HG03196 (cell line): ENCODE measurements at regions not wholly inside any gene's neighbourhood (a gene's known extent, or its start where the extent isn't known, plus 50 kb on each side); places are given as distances from the start of the nearest gene placed in this dataset.
"Not testable (repeated sequence)": the region's sequence is repeated elsewhere in the genome, so short reads cannot be mapped to it uniquely, and the experiment has no call there.

Source experiments
- ATAC-seq: cut with Tn5 transposase; IDR thresholded peaks from one replicate; pipeline ENCODE4 v1.9.1; 2021; ENCODE audit not compliant: unreplicated experiment

- ATAC-seq = no peak
Measured at GRCh38 chr5:28914297-28914696, 1875.9 kb upstream of the CDH9 start.

GRCh38 chr5:28903643-28904042 lies 1865.3 kb upstream of the CDH9 start:
- no peak for ATAC-seq

- ATAC-seq = no peak
Measured at GRCh38 chr5:28896949-28897348, 1858.6 kb upstream of the CDH9 start.

GRCh38 chr5:28880936-28881335 lies 1842.5 kb upstream of the CDH9 start:
- no peak for ATAC-seq

- ATAC-seq = no peak
Measured at GRCh38 chr5:28877050-28877449, 1838.7 kb upstream of the CDH9 start.

GRCh38 chr5:28864006-28864405 lies 1825.6 kb upstream of the CDH9 start:
- ATAC-seq = no peak

- ATAC-seq = no peak
Measured at GRCh38 chr5:28862860-28863196, 1824.4 kb upstream of the CDH9 start.

- ATAC-seq = no peak
Measured at GRCh38 chr5:28862137-28862859, 1823.9 kb upstream of the CDH9 start.

GRCh38 chr5:28855626-28856025 lies 1817.2 kb upstream of the CDH9 start:
- ATAC-seq = no peak

GRCh38 chr5:28850320-28850921 lies 1812.0 kb upstream of the CDH9 start:
- ATAC-seq = no peak

- no peak for ATAC-seq
Measured at GRCh38 chr5:28831042-28831441, 1792.7 kb upstream of the CDH9 start.

- ATAC-seq = no peak
Measured at GRCh38 chr5:28823231-28823630, 1784.8 kb upstream of the CDH9 start.

- no peak for ATAC-seq
Measured at GRCh38 chr5:28822071-28822470, 1783.7 kb upstream of the CDH9 start.

- no peak for ATAC-seq
Measured at GRCh38 chr5:28810751-28811136, 1772.4 kb upstream of the CDH9 start.

GRCh38 chr5:28809811-28810750 lies 1771.7 kb upstream of the CDH9 start:
- ATAC-seq = no peak

- no peak for ATAC-seq
Measured at GRCh38 chr5:28808967-28809810, 1770.8 kb upstream of the CDH9 start.

GRCh38 chr5:28807195-28807729 lies 1768.9 kb upstream of the CDH9 start:
- no peak for ATAC-seq

- ATAC-seq = not testable (repeated sequence)
Measured at GRCh38 chr5:28799035-28799434, 1760.6 kb upstream of the CDH9 start.

GRCh38 chr5:28788954-28789353 lies 1750.6 kb upstream of the CDH9 start:
- no peak for ATAC-seq

- ATAC-seq = no peak
Measured at GRCh38 chr5:28780083-28780692, 1741.8 kb upstream of the CDH9 start.
